SIG-M5 (cell line): ENCODE measurements at regions not wholly inside any gene's neighbourhood (a gene's known extent, or its start where the extent isn't known, plus 50 kb on each side); places are given as distances from the start of the nearest gene placed in this dataset.
"Not testable (repeated sequence)": the region's sequence is repeated elsewhere in the genome, so short reads cannot be mapped to it uniquely, and the experiment has no call there.

Source experiments
- DNase-seq: peaks from one replicate; lab custom pipeline; 2025; lab: John Stamatoyannopoulos, UW

- no peak for DNase-seq
These were observed 150.0 kb downstream of the RNASET2 start for GRCh38 chr6:166806217-166806838.

- no peak for DNase-seq
These were observed 152.9 kb downstream of the RNASET2 start for GRCh38 chr6:166803471-166803870.

GRCh38 chr6:166802401-166802800 is 153.9 kb downstream of the RNASET2 start:
- no peak for DNase-seq

- DNase-seq: no peak
These were observed 156.2 kb downstream of the RNASET2 start for GRCh38 chr6:166800137-166800536.

- no peak for DNase-seq
These were observed 157.7 kb downstream of the RNASET2 start for GRCh38 chr6:166798652-166799051.

GRCh38 chr6:166796610-166797009 is 159.7 kb downstream of the RNASET2 start:
- no peak for DNase-seq

- DNase-seq: no peak
These were observed 160.5 kb downstream of the RNASET2 start for GRCh38 chr6:166795879-166796278.

GRCh38 chr6:166790808-166791207 is 163.8 kb upstream of the RPS6KA2 start:
- not testable (repeated sequence) for DNase-seq

- DNase-seq: not testable (repeated sequence)
These were observed 161.9 kb upstream of the RPS6KA2 start for GRCh38 chr6:166788846-166789529.

- DNase-seq: no peak
These were observed 159.7 kb upstream of the RPS6KA2 start for GRCh38 chr6:166786704-166787293.

- no peak for DNase-seq
These were observed 158.1 kb upstream of the RPS6KA2 start for GRCh38 chr6:166785131-166785530.

- no peak for DNase-seq
These were observed 157.6 kb upstream of the RPS6KA2 start for GRCh38 chr6:166784691-166785090.

- DNase-seq: no peak
These were observed 155.5 kb upstream of the RPS6KA2 start for GRCh38 chr6:166782520-166782919.

GRCh38 chr6:166781331-166781730 is 154.3 kb upstream of the RPS6KA2 start:
- no peak for DNase-seq

GRCh38 chr6:166779963-166780683 is 153.1 kb upstream of the RPS6KA2 start:
- DNase-seq: no peak

- DNase-seq: no peak
These were observed 152.3 kb upstream of the RPS6KA2 start for GRCh38 chr6:166779381-166779780.

GRCh38 chr6:166778776-166779175 is 151.7 kb upstream of the RPS6KA2 start:
- no peak for DNase-seq

- DNase-seq: no peak
These were observed 151.0 kb upstream of the RPS6KA2 start for GRCh38 chr6:166778046-166778445.

GRCh38 chr6:166777096-166777630 is 150.1 kb upstream of the RPS6KA2 start:
- no peak for DNase-seq

GRCh38 chr6:166776571-166776970 is 149.5 kb upstream of the RPS6KA2 start:
- DNase-seq: no peak

- DNase-seq: no peak
These were observed 148.8 kb upstream of the RPS6KA2 start for GRCh38 chr6:166775923-166776220.

- DNase-seq: no peak
These were observed 148.3 kb upstream of the RPS6KA2 start for GRCh38 chr6:166775180-166775922.
